K562 (cell line): ENCODE measurements at regions not wholly inside any gene's neighbourhood (a gene's known extent, or its start where the extent isn't known, plus 50 kb on each side); places are given as distances from the start of the nearest gene placed in this dataset.

Experiments
- BHLHE40 ChIP-seq: IDR thresholded peaks from 2 replicates; pipeline ENCODE4 v1.6.1; 2011; ENCODE audit warnings: low read length, improper control_type of control experiment
- GMEB1 ChIP-seq: fragments of 250-450 bp; sonication (Bioruptor Pico); IDR thresholded peaks from 2 replicates; pipeline ENCODE4 v1.4.0; 2020; ENCODE audit warnings: mild to moderate bottlenecking
- HMGN3 ChIP-seq: IDR thresholded peaks from 2 replicates; pipeline ENCODE4 v1.6.1; 2011; ENCODE audit warnings: borderline replicate concordance, low read depth, mild to moderate bottlenecking, mixed read lengths, low read length; ENCODE audit not compliant: insufficient read length; ENCODE audit errors: extremely low read depth
- KAT2B ChIP-seq: IDR thresholded peaks from one replicate; pipeline ENCODE4 v1.6.1; 2012; ENCODE audit warnings: low read depth, mild to moderate bottlenecking, control low read depth, inconsistent platforms, low read length, moderate library complexity
- KDM1A ChIP-seq, 2 experiments: fragments of 450-650 bp; IDR thresholded peaks; 2 replicates each; pipeline ENCODE4 v1.6.1; 2016; ENCODE audit warnings: mild to moderate bottlenecking in 2 of 2
- MBD2 ChIP-seq: sonication (generic); IDR thresholded peaks from 2 replicates; pipeline ENCODE4 v1.6.1; 2016; ENCODE audit warnings: low read depth, borderline replicate concordance
- MEIS2 ChIP-seq: fragments of 450-650 bp; IDR thresholded peaks from 2 replicates; pipeline ENCODE4 v1.6.1; 2014; ENCODE audit warnings: mild to moderate bottlenecking; ENCODE audit not compliant: partially characterized antibody
- POU5F1 ChIP-seq: fragments of 150-350 bp; IDR thresholded peaks from 2 replicates; pipeline ENCODE4 v1.6.1; 2014; ENCODE audit warnings: borderline replicate concordance, low read length, low read depth, mild to moderate bottlenecking; ENCODE audit not compliant: partially characterized antibody
- RB1 ChIP-seq: fragments of 450-650 bp; IDR thresholded peaks from 2 replicates; pipeline ENCODE4 v1.6.1; 2017; ENCODE audit warnings: low read depth, mild to moderate bottlenecking
- RBFOX2 ChIP-seq: fragments of 200-400 bp; formaldehyde crosslinking; IDR thresholded peaks from 2 replicates; pipeline ENCODE4 v1.6.1; 2017; ENCODE audit warnings: low read depth, mild to moderate bottlenecking, low read length, moderate library complexity
- ZFX ChIP-seq: sonication (generic); formaldehyde crosslinking; IDR thresholded peaks from 2 replicates; pipeline ENCODE4 v1.8.0; 2022; ENCODE audit warnings: mild to moderate bottlenecking, missing genetic modification reagents, moderate library complexity
- TF ChIP-seq, protein P1 (sequence below), 2 experiments: IDR thresholded peaks; 2 replicates each; pipeline ENCODE4 v1.6.1; 2012; ENCODE audit warnings: improper control_type of control experiment in 2 of 2, low read depth in 2 of 2, low read length in 2 of 2, borderline replicate concordance in 1 of 2

GRCh38 chr3:174440741-174441587, 418.2 kb upstream of the NAALADL2 start (continued):
- TF ChIP-seq GMEB1 (CRISPR knock-in tag) (peak; percentile 42; the same call in 1 of the 2 replicates), MEIS2 (no peak), BHLHE40 (no peak), MBD2 (no peak), HMGN3 (no peak), KDM1A (IDR thresholded peaks at IDR 0.05) (no peak), ZFX (CRISPR knock-in tag) (peak; percentile 39), KAT2B (no peak), POU5F1 (no peak), RBFOX2 (peak; percentile 81), RB1 (no peak; the same call in 1 of the 2 replicates)
- TF ChIP-seq, protein P1, sequence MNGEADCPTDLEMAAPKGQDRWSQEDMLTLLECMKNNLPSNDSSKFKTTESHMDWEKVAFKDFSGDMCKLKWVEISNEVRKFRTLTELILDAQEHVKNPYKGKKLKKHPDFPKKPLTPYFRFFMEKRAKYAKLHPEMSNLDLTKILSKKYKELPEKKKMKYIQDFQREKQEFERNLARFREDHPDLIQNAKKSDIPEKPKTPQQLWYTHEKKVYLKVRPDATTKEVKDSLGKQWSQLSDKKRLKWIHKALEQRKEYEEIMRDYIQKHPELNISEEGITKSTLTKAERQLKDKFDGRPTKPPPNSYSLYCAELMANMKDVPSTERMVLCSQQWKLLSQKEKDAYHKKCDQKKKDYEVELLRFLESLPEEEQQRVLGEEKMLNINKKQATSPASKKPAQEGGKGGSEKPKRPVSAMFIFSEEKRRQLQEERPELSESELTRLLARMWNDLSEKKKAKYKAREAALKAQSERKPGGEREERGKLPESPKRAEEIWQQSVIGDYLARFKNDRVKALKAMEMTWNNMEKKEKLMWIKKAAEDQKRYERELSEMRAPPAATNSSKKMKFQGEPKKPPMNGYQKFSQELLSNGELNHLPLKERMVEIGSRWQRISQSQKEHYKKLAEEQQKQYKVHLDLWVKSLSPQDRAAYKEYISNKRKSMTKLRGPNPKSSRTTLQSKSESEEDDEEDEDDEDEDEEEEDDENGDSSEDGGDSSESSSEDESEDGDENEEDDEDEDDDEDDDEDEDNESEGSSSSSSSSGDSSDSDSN (IDR thresholded peaks at IDR 0.05; ENCODE audit: borderline replicate concordance in 1 of 2, low read depth in 2 of 2, low read length in 2 of 2) = peak in 1 of 2 experiments; percentile 43; a peak in 1 of 4 replicates
